ENCODE measurements at regions not wholly inside any gene's neighbourhood (a gene's known extent, or its start where the extent isn't known, plus 50 kb on each side); places are given as distances from the start of the nearest gene placed in this dataset.

DNA sequence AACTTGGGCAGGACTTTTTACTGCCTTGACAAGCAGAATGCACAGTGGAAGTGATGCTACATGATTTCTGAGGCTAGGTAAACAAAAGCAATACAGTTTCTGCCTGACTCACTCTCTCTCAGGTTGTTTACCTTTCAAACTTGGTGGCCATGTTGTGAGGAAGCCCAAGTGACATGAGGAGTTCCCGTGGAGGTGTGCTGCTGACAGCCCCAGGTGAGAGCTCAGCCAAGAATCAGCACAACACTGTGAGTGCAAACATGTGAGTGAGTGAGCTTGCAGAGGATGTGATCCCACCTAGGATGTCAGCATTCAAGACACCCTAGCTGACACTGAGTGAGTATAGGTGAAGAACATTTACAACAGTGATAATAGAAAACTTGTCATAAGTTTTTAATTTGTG, 71.1 kb upstream of the IFNAR2 start:
- no peak for TF ChIP-seq NFIC (IDR thresholded peaks at IDR 0.05)
- no peak for TF ChIP-seq USF1 (IDR thresholded peaks at IDR 0.05)
- TF ChIP-seq EP300 (IDR thresholded peaks at IDR 0.05; ENCODE audit: borderline replicate concordance): no peak
- no peak for TF ChIP-seq MAX (IDR thresholded peaks at IDR 0.05)
- TF ChIP-seq RAD21 (IDR thresholded peaks at IDR 0.05; ENCODE audit: low read depth): no peak
- no peak for TF ChIP-seq FOXM1 (IDR thresholded peaks at IDR 0.05; ENCODE audit: borderline replicate concordance, low read depth)
- no peak for TF ChIP-seq TCF12 (IDR thresholded peaks at IDR 0.05; ENCODE audit: low read depth)

Data from Ishikawa (cell line).